HG03565 (cell line): ENCODE measurements at regions not wholly inside any gene's neighbourhood (a gene's known extent, or its start where the extent isn't known, plus 50 kb on each side); places are given as distances from the start of the nearest gene placed in this dataset.
"Not testable (repeated sequence)": the region's sequence is repeated elsewhere in the genome, so short reads cannot be mapped to it uniquely, and the experiment has no call there.

Experiments used
- ATAC-seq: cut with Tn5 transposase; IDR thresholded peaks from one replicate; pipeline ENCODE4 v1.9.1; 2021; ENCODE audit warnings: mild to moderate bottlenecking, moderate library complexity; ENCODE audit not compliant: unreplicated experiment

- ATAC-seq: no peak
Observed at GRCh38 chr16:26708428-26708827, 358.3 kb upstream of the C16orf82 start.

GRCh38 chr16:26709175-26709574 lies 357.6 kb upstream of the C16orf82 start:
- ATAC-seq: no peak

GRCh38 chr16:26709754-26710153 lies 357.0 kb upstream of the C16orf82 start:
- no peak for ATAC-seq

GRCh38 chr16:26710450-26710849 lies 356.3 kb upstream of the C16orf82 start:
- ATAC-seq: no peak

- no peak for ATAC-seq
Observed at GRCh38 chr16:26712876-26713275, 353.9 kb upstream of the C16orf82 start.

GRCh38 chr16:26715969-26716368 lies 350.8 kb upstream of the C16orf82 start:
- no peak for ATAC-seq

- ATAC-seq: no peak
Observed at GRCh38 chr16:26717826-26718225, 348.9 kb upstream of the C16orf82 start.

- ATAC-seq: no peak
Observed at GRCh38 chr16:26721290-26721689, 345.4 kb upstream of the C16orf82 start.

GRCh38 chr16:26721957-26722356 lies 344.8 kb upstream of the C16orf82 start:
- ATAC-seq: not testable (repeated sequence)

GRCh38 chr16:26724189-26724588 lies 342.5 kb upstream of the C16orf82 start:
- no peak for ATAC-seq

GRCh38 chr16:26727848-26728247 lies 338.9 kb upstream of the C16orf82 start:
- no peak for ATAC-seq

- ATAC-seq: no peak
Observed at GRCh38 chr16:26729951-26730541, 336.7 kb upstream of the C16orf82 start.

GRCh38 chr16:26731729-26732128 lies 335.0 kb upstream of the C16orf82 start:
- no peak for ATAC-seq

- ATAC-seq: no peak
Observed at GRCh38 chr16:26733710-26734109, 333.0 kb upstream of the C16orf82 start.

GRCh38 chr16:26735521-26735920 lies 331.2 kb upstream of the C16orf82 start:
- ATAC-seq: no peak

- ATAC-seq: no peak
Observed at GRCh38 chr16:26736084-26736483, 330.6 kb upstream of the C16orf82 start.

GRCh38 chr16:26740771-26741170 lies 326.0 kb upstream of the C16orf82 start:
- no peak for ATAC-seq

GRCh38 chr16:26742040-26742439 lies 324.7 kb upstream of the C16orf82 start:
- no peak for ATAC-seq

GRCh38 chr16:26744430-26744829 lies 322.3 kb upstream of the C16orf82 start:
- ATAC-seq: no peak

GRCh38 chr16:26747760-26748159 lies 319.0 kb upstream of the C16orf82 start:
- no peak for ATAC-seq

GRCh38 chr16:26749072-26749471 lies 317.7 kb upstream of the C16orf82 start:
- ATAC-seq: no peak

- ATAC-seq: no peak
Observed at GRCh38 chr16:26752166-26752565, 314.6 kb upstream of the C16orf82 start.

GRCh38 chr16:26756633-26757032 lies 310.1 kb upstream of the C16orf82 start:
- no peak for ATAC-seq
